ENCODE measurements at regions not wholly inside any gene's neighbourhood (a gene's known extent, or its start where the extent isn't known, plus 50 kb on each side); places are given as distances from the start of the nearest gene placed in this dataset.

- TF ChIP-seq REST (IDR thresholded peaks at IDR 0.05; ENCODE audit: insufficient replicate concordance, low read depth) = no peak
- no peak for TF ChIP-seq CTCF (IDR thresholded peaks at IDR 0.05; ENCODE audit: insufficient read depth, low read length)
- no peak for TF ChIP-seq POLR2AphosphoS5 (IDR thresholded peaks at IDR 0.05; ENCODE audit: low read depth)
These were observed 67.9 kb upstream of the THBS2 start for GRCh38 chr6:169321546-169321945.
